GM10248 (cell line): ENCODE measurements at regions not wholly inside any gene's neighbourhood (a gene's known extent, or its start where the extent isn't known, plus 50 kb on each side); places are given as distances from the start of the nearest gene placed in this dataset.

Experiments
- CTCF ChIA-PET: fragments of 300-600 bp; sonication (Branson Sonifier 250); formaldehyde crosslinking; extraction: SDS; loops from one replicate; lab custom pipeline; 2021; ENCODE audit warnings: antibody characterized with exemption; lab: Yijun Ruan, JAX
- POLR2A ChIA-PET: fragments of 350-650 bp; sonication (Branson Sonifier 250); formaldehyde crosslinking; extraction: SDS; loops from one replicate; lab custom pipeline; 2020; ENCODE audit warnings: antibody characterized with exemption; lab: Yijun Ruan, JAX
- DNase-seq: peaks from one replicate; pipeline ENCODE4 v3.0.0; 2012; ENCODE audit errors: extremely low spot score
- TF ChIP-seq, protein P1 (sequence below): IDR thresholded peaks from 2 replicates; pipeline ENCODE4 v1.5.1; 2012; ENCODE audit warnings: mild to moderate bottlenecking, low read depth; ENCODE audit errors: extremely low read depth, missing control alignments, control extremely low read depth

DNA sequence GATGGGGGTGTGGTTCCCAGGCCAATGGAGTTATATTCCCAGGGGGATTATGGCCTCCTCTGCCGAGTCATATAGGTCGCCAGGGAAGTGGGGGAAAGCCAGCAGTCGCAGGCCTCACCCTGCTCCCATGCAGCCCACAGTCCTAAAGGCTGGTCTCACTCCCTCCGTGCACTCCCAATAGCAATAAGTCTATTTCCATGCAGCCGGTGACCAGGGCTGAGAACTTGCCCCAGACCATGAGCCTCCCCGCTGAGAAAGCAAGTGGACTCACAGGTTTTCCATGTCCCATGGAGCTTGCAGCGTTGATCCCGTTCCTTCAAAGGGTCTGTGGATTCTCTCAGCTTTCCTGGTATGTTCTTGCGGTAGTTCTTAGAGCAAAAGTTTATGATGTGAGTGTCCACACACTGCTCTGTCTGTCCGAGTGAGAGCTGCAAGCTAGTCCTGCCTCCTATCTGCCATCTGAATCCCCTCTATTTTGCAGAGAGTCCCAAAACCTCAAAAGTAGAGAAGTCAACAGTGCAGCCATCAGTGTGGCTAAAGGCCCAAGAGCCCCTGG is 81.7 kb upstream of the TMPRSS2 start:
- DNase-seq: no peak
- CTCF ChIA-PET: interaction anchor here (1.3 kb wide), 1 partner anchor 23 kb away, joined by 3 read pairs; no protein-coding TSS in a partner anchor
- TF ChIP-seq, protein P1, sequence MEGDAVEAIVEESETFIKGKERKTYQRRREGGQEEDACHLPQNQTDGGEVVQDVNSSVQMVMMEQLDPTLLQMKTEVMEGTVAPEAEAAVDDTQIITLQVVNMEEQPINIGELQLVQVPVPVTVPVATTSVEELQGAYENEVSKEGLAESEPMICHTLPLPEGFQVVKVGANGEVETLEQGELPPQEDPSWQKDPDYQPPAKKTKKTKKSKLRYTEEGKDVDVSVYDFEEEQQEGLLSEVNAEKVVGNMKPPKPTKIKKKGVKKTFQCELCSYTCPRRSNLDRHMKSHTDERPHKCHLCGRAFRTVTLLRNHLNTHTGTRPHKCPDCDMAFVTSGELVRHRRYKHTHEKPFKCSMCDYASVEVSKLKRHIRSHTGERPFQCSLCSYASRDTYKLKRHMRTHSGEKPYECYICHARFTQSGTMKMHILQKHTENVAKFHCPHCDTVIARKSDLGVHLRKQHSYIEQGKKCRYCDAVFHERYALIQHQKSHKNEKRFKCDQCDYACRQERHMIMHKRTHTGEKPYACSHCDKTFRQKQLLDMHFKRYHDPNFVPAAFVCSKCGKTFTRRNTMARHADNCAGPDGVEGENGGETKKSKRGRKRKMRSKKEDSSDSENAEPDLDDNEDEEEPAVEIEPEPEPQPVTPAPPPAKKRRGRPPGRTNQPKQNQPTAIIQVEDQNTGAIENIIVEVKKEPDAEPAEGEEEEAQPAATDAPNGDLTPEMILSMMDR: no peak
- POLR2A ChIA-PET: no interaction called here

DNA sequence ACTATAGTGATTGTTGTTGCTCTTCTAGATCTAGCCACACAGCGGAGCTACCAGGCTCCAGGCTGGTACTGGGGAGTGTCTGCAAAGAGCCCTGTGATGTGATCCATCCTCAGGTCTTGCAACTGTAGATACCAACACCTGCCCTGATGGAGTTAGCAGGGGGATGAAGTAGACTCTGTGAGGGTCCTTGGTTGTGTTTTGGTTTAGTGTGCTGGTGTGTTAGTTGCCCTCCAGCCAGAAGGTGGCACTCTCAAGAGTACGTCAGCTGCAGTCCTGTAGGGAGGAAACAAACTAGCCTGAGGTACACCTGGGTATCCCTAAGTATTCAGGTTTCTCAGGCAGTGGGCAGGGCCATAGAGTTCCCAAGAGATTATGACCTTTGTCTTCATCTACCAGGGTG is 81.2 kb upstream of the TMPRSS2 start:
- ChIA-PET POLR2A (no interaction called here), CTCF (no interaction called here)
- TF ChIP-seq, protein P1: no peak
- DNase-seq: no peak

DNA sequence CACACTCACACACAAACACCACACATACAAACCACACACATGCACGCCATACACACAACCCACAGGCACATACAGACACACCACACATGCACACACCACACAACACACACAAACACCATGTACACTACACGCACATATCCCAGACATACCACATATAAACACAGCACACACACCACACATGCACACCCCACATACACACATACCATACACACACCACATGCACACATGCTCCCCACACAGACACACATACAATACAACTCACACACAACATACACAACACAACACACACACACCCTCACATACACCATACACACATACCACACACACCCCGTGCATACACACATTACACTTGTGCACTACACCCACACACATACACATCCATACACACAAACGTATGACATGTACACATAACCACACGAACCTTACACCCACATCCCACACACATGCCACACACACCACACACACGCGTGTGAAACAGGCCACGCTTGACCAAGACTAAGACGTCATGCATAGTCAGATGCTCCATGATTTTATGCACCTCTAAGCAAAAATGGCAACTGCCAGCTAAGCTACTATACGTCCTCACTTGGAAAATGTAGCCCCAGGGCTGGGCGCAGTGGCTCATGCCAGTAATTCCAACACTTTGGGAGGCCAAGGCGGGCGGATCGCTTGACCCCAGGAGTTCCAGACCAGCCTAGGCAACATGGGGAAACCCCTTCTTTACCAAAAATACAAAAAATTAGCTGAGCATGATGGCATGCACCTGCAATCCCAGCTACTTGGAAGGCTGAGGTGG is 77.4 kb upstream of the TMPRSS2 start:
- ChIA-PET POLR2A (no interaction called here), CTCF (no interaction called here)
- TF ChIP-seq, protein P1: no peak
- DNase-seq: no peak

DNA sequence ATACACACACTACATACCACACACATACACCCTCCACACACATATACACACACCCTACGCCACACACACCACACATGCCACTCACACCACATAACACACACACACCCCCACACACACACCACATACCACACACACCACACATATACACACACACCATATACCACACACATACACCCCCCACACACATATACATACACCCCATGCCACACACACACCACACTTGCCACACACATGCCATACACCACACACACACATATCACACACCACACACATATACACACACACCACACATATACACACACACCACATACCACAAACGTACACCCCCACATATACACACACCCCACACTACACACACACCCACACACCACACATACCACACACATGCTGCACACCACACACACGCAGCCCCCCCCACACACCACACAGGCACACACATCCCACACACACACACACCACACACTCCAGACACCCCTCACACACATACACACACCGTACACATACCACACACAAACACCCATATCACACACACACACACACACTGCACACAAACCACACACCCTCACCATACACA is 76.7 kb upstream of the TMPRSS2 start:
- CTCF ChIA-PET: no interaction called here

DNA sequence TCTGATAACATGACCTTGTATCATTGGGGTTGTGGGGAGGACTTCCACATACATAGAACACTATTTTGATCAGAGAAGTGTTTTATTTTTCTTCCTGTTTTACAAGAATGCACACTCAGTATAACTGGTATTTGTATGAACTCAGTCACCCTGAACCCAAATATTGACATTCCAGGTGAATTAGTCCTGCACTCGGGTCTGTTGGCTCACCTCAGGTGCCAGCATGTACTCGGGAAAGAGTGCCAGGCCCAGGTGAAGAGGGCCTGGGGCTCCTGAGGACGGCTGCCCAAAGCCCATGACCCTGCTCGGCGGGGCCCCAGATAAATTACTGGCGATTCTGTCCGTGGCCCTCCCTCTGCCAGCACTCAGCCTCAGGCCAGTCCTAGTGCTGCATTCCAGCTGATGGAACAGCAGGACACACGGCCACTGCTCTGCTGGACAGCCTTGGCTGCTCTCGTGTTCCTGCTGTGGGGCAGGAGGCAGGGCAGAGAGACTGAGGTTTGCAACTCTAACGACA is 75.4 kb upstream of the TMPRSS2 start:
- TF ChIP-seq, protein P1: no peak
- DNase-seq: no peak
- CTCF ChIA-PET: no interaction called here
- POLR2A ChIA-PET: no interaction called here

More for the DNA sequence above, 76.7 kb upstream of the TMPRSS2 start:
- TF ChIP-seq, protein P1: no peak
- POLR2A ChIA-PET: no interaction called here
- no peak for DNase-seq

DNA sequence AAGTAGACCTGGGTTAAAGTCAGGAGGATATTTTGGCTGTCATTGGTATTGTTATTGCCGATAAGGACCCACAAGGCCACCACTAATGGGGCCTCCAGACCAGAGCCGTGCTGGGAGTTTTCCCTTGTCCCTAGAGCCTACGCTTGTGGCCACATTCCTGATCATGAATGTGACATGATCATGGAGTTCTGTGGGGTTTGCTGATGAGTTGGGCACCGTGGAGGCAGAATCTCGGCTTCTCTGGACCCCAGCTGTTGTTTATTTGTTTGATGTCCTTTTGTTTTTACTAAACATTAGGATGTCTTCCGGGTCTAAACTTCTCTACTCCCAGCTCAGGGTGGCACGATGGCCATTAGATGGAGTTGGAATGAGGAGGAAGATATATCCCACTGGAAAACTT is 74.9 kb upstream of the TMPRSS2 start:
- CTCF ChIA-PET: no interaction called here
- TF ChIP-seq, protein P1: no peak
- no peak for DNase-seq
- POLR2A ChIA-PET: no interaction called here
